Ectodermal cell (in vitro differentiated cells): ENCODE measurements at regions not wholly inside any gene's neighbourhood (a gene's known extent, or its start where the extent isn't known, plus 50 kb on each side); places are given as distances from the start of the nearest gene placed in this dataset.

Experiments
- H3K27ac ChIP-seq: 2 replicates; pipeline ENCODE4 v1.7.0; 2013; ENCODE audit warnings: mild to moderate bottlenecking, low read depth, low read length; ENCODE audit not compliant: insufficient read depth, poor library complexity, severe bottlenecking
- H3K27me3 ChIP-seq: 2 replicates; pipeline ENCODE4 v1.7.0; 2013; ENCODE audit warnings: mild to moderate bottlenecking, low read length; ENCODE audit not compliant: insufficient read depth, control insufficient read depth, poor library complexity, severe bottlenecking
- H3K36me3 ChIP-seq: one replicate; pipeline ENCODE4 v1.7.0; 2013; ENCODE audit warnings: low read length; ENCODE audit not compliant: control insufficient read depth, insufficient read depth
- H3K4me1 ChIP-seq: one replicate; pipeline ENCODE4 v1.7.0; 2013; ENCODE audit warnings: low read length; ENCODE audit not compliant: control insufficient read depth, insufficient read depth
- H3K4me3 ChIP-seq: 2 replicates; pipeline ENCODE4 v1.7.0; 2013; ENCODE audit warnings: low read depth, low read length, control low read depth; ENCODE audit not compliant: insufficient read depth
- H3K9me3 ChIP-seq: 2 replicates; pipeline ENCODE4 v1.7.0; 2013; ENCODE audit warnings: mild to moderate bottlenecking, low read length, moderate library complexity; ENCODE audit not compliant: control insufficient read depth
- whole genome bisulfite sequencing, 2 experiments: methylation state at CpG; one replicate each; pipeline ENCODE4 v1.1.7; 2013; ENCODE audit warnings: missing lambda C conversion rate in 2 of 2; 5-methylcytosine and 5-hydroxymethylcytosine counted together

GRCh38 chr14:104447750-104448149 lies 131.8 kb upstream of the C14orf180 start:
- Histone ChIP-seq H3K4me3 (no peak overlapping the region), H3K9me3 (no peaks in the 10 kb centered on the region), H3K27ac (no peak overlapping the region), H3K36me3 (no peaks in the 10 kb centered on the region), H3K27me3 (no peaks in the 10 kb centered on the region), H3K4me1 (peaks cover 7% of the 10 kb centered on the region)
- 88 to 93% methylated on average over 1 of the region's 1 CpG for WGBS, 2 experiments

- no peaks in the 10 kb centered on the region for H3K27me3 ChIP-seq
- H3K27ac ChIP-seq: no peak overlapping the region
- peaks cover 1% of the 10 kb centered on the region for H3K4me1 ChIP-seq
- no peaks in the 10 kb centered on the region for H3K9me3 ChIP-seq
- no peak overlapping the region for H3K4me3 ChIP-seq
- WGBS, 2 experiments: 65 to 90% methylated on average over 1 to 2 of the region's 2 CpGs
- H3K36me3 ChIP-seq: no peaks in the 10 kb centered on the region
Observed at GRCh38 chr14:104448321-104448720, 131.2 kb upstream of the C14orf180 start.

GRCh38 chr14:104448721-104449120 lies 130.8 kb upstream of the C14orf180 start:
- no peaks in the 10 kb centered on the region for H3K4me1 ChIP-seq
- 40% methylated on average over 1 of the region's 1 CpG; no CpG with 5 or more reads in 1 of the 2 experiments for WGBS, 2 experiments

GRCh38 chr14:104450811-104451401 lies 128.7 kb upstream of the C14orf180 start:
- no peak overlapping the region for H3K27ac ChIP-seq
- no peak overlapping the region for H3K4me3 ChIP-seq
- no peaks in the 10 kb centered on the region for H3K36me3 ChIP-seq
- no peaks in the 10 kb centered on the region for H3K27me3 ChIP-seq
- H3K4me1 ChIP-seq: no peaks in the 10 kb centered on the region
- H3K9me3 ChIP-seq: no peaks in the 10 kb centered on the region
- WGBS, 2 experiments: 94 to 96% methylated on average over 28 of the region's 28 CpGs

More at GRCh38 chr14:104448721-104449120, 130.8 kb upstream of the C14orf180 start:
- no peak overlapping the region for H3K27ac ChIP-seq
- no peaks in the 10 kb centered on the region for H3K27me3 ChIP-seq
- no peaks in the 10 kb centered on the region for H3K9me3 ChIP-seq
- H3K36me3 ChIP-seq: no peaks in the 10 kb centered on the region
- H3K4me3 ChIP-seq: no peak overlapping the region

- no peak overlapping the region for H3K27ac ChIP-seq
- H3K9me3 ChIP-seq: no peaks in the 10 kb centered on the region
- H3K27me3 ChIP-seq: peaks cover 4% of the 10 kb centered on the region
- no peaks in the 10 kb centered on the region for H3K4me1 ChIP-seq
- WGBS, 2 experiments: 94 to 96% methylated on average over 9 to 10 of the region's 10 CpGs
- H3K4me3 ChIP-seq: no peak overlapping the region
- no peaks in the 10 kb centered on the region for H3K36me3 ChIP-seq
Observed at GRCh38 chr14:104451474-104451873, 128.1 kb upstream of the C14orf180 start.

- Histone ChIP-seq H3K9me3 (no peaks in the 10 kb centered on the region), H3K27me3 (peaks cover 48% of the 10 kb centered on the region)
- 86% methylated on average over 8 to 9 of the region's 9 CpGs for WGBS, 2 experiments
Observed at GRCh38 chr14:104458845-104459244, 120.7 kb upstream of the C14orf180 start.

GRCh38 chr14:104460791-104461651 lies 118.5 kb upstream of the C14orf180 start:
- Histone ChIP-seq H3K4me1 (no peaks in the 10 kb centered on the region), H3K4me3 (no peak overlapping the region), H3K27ac (no peak overlapping the region), H3K36me3 (no peaks in the 10 kb centered on the region), H3K27me3 (peaks cover 56% of the 10 kb centered on the region), H3K9me3 (no peaks in the 10 kb centered on the region)
- WGBS, 2 experiments: 26 to 27% methylated on average over 36 to 39 of the region's 47 CpGs

More at GRCh38 chr14:104458845-104459244, 120.7 kb upstream of the C14orf180 start:
- H3K4me3 ChIP-seq: no peak overlapping the region
- no peaks in the 10 kb centered on the region for H3K36me3 ChIP-seq
- no peaks in the 10 kb centered on the region for H3K4me1 ChIP-seq
- H3K27ac ChIP-seq: no peak overlapping the region

- 2% methylated on average over 66 of the region's 66 CpGs for WGBS, 2 experiments
- peak overlapping the region; percentile 44 for H3K4me3 ChIP-seq
Observed at GRCh38 chr14:104461676-104462449, 117.7 kb upstream of the C14orf180 start.

GRCh38 chr14:104462651-104463630 lies 116.6 kb upstream of the C14orf180 start:
- Histone ChIP-seq H3K27me3 (peaks cover 54% of the 10 kb centered on the region), H3K36me3 (no peaks in the 10 kb centered on the region), H3K9me3 (no peaks in the 10 kb centered on the region), H3K27ac (no peak overlapping the region), H3K4me3 (no peak overlapping the region), H3K4me1 (no peaks in the 10 kb centered on the region)
- WGBS, 2 experiments: 87 to 89% methylated on average over 15 of the region's 16 CpGs

More at GRCh38 chr14:104461676-104462449, 117.7 kb upstream of the C14orf180 start:
- Histone ChIP-seq H3K27me3 (peaks cover 54% of the 10 kb centered on the region), H3K36me3 (no peaks in the 10 kb centered on the region), H3K27ac (no peak overlapping the region), H3K4me1 (no peaks in the 10 kb centered on the region), H3K9me3 (no peaks in the 10 kb centered on the region)
